ENCODE measurements at regions not wholly inside any gene's neighbourhood (a gene's known extent, or its start where the extent isn't known, plus 50 kb on each side); places are given as distances from the start of the nearest gene placed in this dataset.

DNA sequence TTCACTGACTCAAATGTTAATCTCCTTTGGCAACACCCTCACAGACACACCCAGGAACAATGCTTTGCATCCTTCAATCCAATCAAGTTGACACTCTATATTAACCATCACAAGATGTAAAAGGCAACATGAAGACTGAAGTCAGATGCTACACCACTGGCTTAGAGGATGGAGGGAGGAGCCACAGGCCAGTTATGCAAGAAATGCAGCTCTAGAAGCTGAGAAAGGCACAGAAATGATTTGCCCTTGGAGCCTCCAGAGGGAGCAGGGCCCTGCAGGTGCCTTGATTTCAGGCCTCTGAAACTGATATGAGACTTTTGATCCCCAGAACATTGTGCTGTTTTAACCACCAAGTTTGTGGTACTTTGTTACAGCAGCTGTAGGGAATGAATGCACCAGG, 276.3 kb downstream of the KCNS3 start:
- no peaks in the 10 kb centered on the region for H4K20me1 ChIP-seq (ENCODE audit: control insufficient read depth, insufficient read depth, insufficient read length)
- H3K14ac ChIP-seq (ENCODE audit: insufficient read depth, low read length): no peak overlapping the region
- H3K23me2 ChIP-seq (ENCODE audit: insufficient read length, low read depth, low read length, poor library complexity, severe bottlenecking): no peaks in the 10 kb centered on the region
- DNase-seq: no peak
- H4K5ac ChIP-seq (ENCODE audit: insufficient read length, low read depth, low read length): no peak overlapping the region
- no peaks in the 10 kb centered on the region for H3K4me1 Mint-ChIP-seq
- H3K27me3 ChIP-seq (ENCODE audit: insufficient read depth, low read length): no peaks in the 10 kb centered on the region
- H2BK120ac ChIP-seq (ENCODE audit: low read depth, low read length, poor library complexity, severe bottlenecking): no peak overlapping the region
- H3K9ac ChIP-seq (ENCODE audit: extremely low read depth, insufficient read length, low read length): no peak overlapping the region
- TF ChIP-seq, protein P1, sequence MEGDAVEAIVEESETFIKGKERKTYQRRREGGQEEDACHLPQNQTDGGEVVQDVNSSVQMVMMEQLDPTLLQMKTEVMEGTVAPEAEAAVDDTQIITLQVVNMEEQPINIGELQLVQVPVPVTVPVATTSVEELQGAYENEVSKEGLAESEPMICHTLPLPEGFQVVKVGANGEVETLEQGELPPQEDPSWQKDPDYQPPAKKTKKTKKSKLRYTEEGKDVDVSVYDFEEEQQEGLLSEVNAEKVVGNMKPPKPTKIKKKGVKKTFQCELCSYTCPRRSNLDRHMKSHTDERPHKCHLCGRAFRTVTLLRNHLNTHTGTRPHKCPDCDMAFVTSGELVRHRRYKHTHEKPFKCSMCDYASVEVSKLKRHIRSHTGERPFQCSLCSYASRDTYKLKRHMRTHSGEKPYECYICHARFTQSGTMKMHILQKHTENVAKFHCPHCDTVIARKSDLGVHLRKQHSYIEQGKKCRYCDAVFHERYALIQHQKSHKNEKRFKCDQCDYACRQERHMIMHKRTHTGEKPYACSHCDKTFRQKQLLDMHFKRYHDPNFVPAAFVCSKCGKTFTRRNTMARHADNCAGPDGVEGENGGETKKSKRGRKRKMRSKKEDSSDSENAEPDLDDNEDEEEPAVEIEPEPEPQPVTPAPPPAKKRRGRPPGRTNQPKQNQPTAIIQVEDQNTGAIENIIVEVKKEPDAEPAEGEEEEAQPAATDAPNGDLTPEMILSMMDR (conservative IDR thresholded peaks at IDR 0.05): no peak
- no peak overlapping the region for H3K4me2 ChIP-seq (ENCODE audit: insufficient read depth, insufficient read length, low read length)
- H2BK5ac ChIP-seq (ENCODE audit: insufficient read length, low read length): no peak overlapping the region
- H3K4ac ChIP-seq (ENCODE audit: low read depth, low read length): no peak overlapping the region
- no peak overlapping the region for H3K27ac ChIP-seq (ENCODE audit: insufficient read length, low read depth, low read length)
- H2AFZ ChIP-seq (ENCODE audit: low read length): no peak overlapping the region
- no peak overlapping the region for H4K91ac ChIP-seq (ENCODE audit: insufficient read length, low read depth, low read length)
- no peak overlapping the region for H4K8ac ChIP-seq (replicated peaks; ENCODE audit: insufficient read length, low read depth, low read length)
- H3T11ph ChIP-seq (ENCODE audit: low read length): no peak overlapping the region
- no peak overlapping the region for H3K4me3 Mint-ChIP-seq
- no peak overlapping the region for H3K56ac ChIP-seq (ENCODE audit: insufficient read length, low read depth, low read length)
- no peaks in the 10 kb centered on the region for H3K9me3 Mint-ChIP-seq
- no peak overlapping the region for H2BK12ac ChIP-seq (ENCODE audit: insufficient read length, low read depth, low read length)
- H2AK5ac ChIP-seq (ENCODE audit: insufficient read length, low read length): no peak overlapping the region
- H3K4me1 ChIP-seq (ENCODE audit: insufficient read depth, low read length): no peaks in the 10 kb centered on the region
- H3K23ac ChIP-seq (ENCODE audit: insufficient read length, low read depth, low read length): no peak overlapping the region
- no peak overlapping the region for H2BK15ac ChIP-seq (ENCODE audit: low read depth, low read length)
- no peaks in the 10 kb centered on the region for H3K27me3 Mint-ChIP-seq (ENCODE audit: low read depth)
- no peaks in the 10 kb centered on the region for H3K9me3 ChIP-seq (ENCODE audit: control insufficient read depth, low read depth, low read length)
- peaks cover 3% of the 10 kb centered on the region; the same call in 1 of the 2 replicates for H3K79me2 ChIP-seq (ENCODE audit: insufficient read depth, low read length)
- H3K18ac ChIP-seq (ENCODE audit: insufficient read length, low read depth, low read length): no peak overlapping the region
- no peaks in the 10 kb centered on the region for H3K36me3 Mint-ChIP-seq (ENCODE audit: insufficient read depth in 1 of 3, low read depth in 3 of 3)
- H3K27ac Mint-ChIP-seq: no peak overlapping the region
- H3K79me1 ChIP-seq (ENCODE audit: insufficient read depth, low read depth, low read length, poor library complexity, severe bottlenecking): no peaks in the 10 kb centered on the region
- no peak overlapping the region for H2BK20ac ChIP-seq (ENCODE audit: low read depth, low read length, poor library complexity, severe bottlenecking)
